ENCODE measurements at regions not wholly inside any gene's neighbourhood (a gene's known extent, or its start where the extent isn't known, plus 50 kb on each side); places are given as distances from the start of the nearest gene placed in this dataset.
"Not testable (repeated sequence)": the region's sequence is repeated elsewhere in the genome, so short reads cannot be mapped to it uniquely, and the experiment has no call there.

DNA sequence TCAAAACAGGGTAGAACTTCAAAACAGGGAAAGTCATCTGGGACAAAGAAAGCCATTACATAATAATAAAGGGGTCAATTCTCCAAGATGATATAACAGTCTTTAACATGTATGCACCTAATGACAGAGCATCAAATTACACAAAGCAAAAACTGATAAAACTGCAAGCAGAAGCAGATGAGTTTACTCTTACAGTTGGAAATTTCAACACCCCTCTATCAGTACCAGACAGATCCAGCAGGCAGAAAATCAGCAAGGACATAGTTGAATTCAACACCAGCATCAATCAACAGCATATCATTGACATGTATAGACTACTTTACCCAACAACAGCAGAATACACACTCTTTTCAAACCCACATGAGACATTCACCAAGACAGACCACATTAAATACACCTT, 233.0 kb upstream of the NEBL start:
- Histone ChIP-seq H3K4me2 (ENCODE audit: insufficient read depth, low read length, poor library complexity, severe bottlenecking) (no peak overlapping the region), H2BK12ac (ENCODE audit: low read length) (no peak overlapping the region), H2BK5ac (ENCODE audit: low read length) (no peak overlapping the region)

DNA sequence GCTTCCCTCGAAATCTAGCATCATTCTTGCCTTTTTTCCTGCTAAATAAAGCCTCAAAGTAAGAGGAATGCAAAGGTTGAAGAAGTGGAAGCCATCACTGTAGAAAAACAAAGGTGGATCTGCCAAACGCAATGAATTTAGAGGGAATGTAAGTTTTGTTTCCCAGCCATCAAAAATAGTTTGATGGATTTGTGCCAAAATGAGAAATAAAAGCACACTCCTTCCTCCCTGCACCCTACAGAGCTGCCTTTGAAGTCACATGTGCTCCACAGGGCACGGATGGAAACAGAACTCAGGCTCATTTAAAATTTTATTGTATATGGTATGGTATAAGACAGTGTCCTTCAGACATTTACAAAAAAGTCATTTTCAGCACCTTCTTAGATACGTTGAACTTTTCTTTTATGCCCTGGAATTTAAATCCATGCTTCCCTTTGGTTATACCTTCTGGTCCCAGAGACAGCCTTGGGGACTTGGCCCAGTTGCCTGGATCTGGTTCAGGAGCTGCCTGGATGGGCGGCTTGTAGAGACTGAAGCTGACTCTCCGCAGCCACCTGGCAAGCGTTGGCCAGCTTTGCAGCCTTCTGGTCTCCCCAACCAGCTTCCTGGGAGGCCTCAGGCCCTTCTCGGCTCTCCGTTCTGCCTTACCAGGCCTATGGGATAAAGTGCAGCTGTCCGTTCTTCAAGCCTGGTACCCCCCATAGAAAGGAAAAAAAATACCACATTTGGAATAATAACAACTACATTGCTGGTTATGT, 228.5 kb upstream of the NEBL start:
- Histone ChIP-seq H2AFZ (ENCODE audit: low read length) (no peak overlapping the region), H3K27ac (replicated peaks; ENCODE audit: low read length) (no peak overlapping the region), H3K36me3 (replicated peaks in 1 of 2; ENCODE audit: control insufficient read depth in 2 of 2, insufficient read depth in 2 of 2, low read length in 2 of 2) (no peaks in the 10 kb centered on the region), H2BK5ac (ENCODE audit: low read length) (no peak overlapping the region), H3K4me3 (ENCODE audit: low read length in 2 of 2) (no peak overlapping the region), H3K79me1 (ENCODE audit: low read depth, low read length) (peaks cover 2% of the 10 kb centered on the region), H3K9me3 (replicated peaks in 1 of 2; ENCODE audit: control insufficient read depth in 2 of 2, insufficient read depth in 1 of 2, low read depth in 1 of 2, low read length in 2 of 2) (peaks cover 0 to 7% of the 10 kb centered on the region in 2 donors), H3K27me3 (ENCODE audit: control insufficient read depth in 3 of 3, insufficient read depth in 3 of 3, low read depth in 1 of 3, low read length in 3 of 3) (no peaks in the 10 kb centered on the region), H3K9ac (ENCODE audit: low read depth, low read length, poor library complexity) (no peak overlapping the region), H3K18ac (ENCODE audit: low read length) (peak overlapping the region; percentile 78), H3K4me1 (ENCODE audit: control insufficient read depth in 2 of 2, insufficient read depth in 1 of 2, low read depth in 1 of 2, low read length in 2 of 2) (no peaks in the 10 kb centered on the region), H2BK15ac (ENCODE audit: low read length) (peak overlapping the region; percentile 79), H2BK120ac (ENCODE audit: low read depth, low read length) (no peak overlapping the region), H2BK12ac (ENCODE audit: low read length) (no peak overlapping the region), H3K14ac (ENCODE audit: low read length) (no peak overlapping the region), H3K4me2 (ENCODE audit: insufficient read depth, low read length, poor library complexity, severe bottlenecking) (no peak overlapping the region), H3K23ac (ENCODE audit: low read depth, low read length, poor library complexity) (no peak overlapping the region), H4K8ac (ENCODE audit: low read depth, low read length) (no peak overlapping the region), H3K4ac (ENCODE audit: low read length) (no peak overlapping the region), H2AK5ac (ENCODE audit: low read depth, low read length) (no peak overlapping the region), H4K91ac (ENCODE audit: low read depth, low read length, poor library complexity) (no peak overlapping the region)
- no CpG with 5 or more reads among the region's 10 CpGs for WGBS, 2 donors (ENCODE audit: extremely low coverage in 2 of 2, insufficient read length in 2 of 2, insufficient replicate concordance in 1 of 2)
- no peak for DNase-seq (ENCODE audit: low spot score)

More for the DNA sequence above, 233.0 kb upstream of the NEBL start:
- Histone ChIP-seq H3K18ac (ENCODE audit: low read length) (no peak overlapping the region), H2BK15ac (ENCODE audit: low read length) (no peak overlapping the region), H3K4ac (ENCODE audit: low read length) (no peak overlapping the region), H2BK120ac (ENCODE audit: low read depth, low read length) (no peak overlapping the region), H3K79me1 (ENCODE audit: low read depth, low read length) (peaks cover 2% of the 10 kb centered on the region), H3K27ac (replicated peaks; ENCODE audit: low read length) (no peak overlapping the region), H3K36me3 (replicated peaks in 1 of 2; ENCODE audit: control insufficient read depth in 2 of 2, insufficient read depth in 2 of 2, low read length in 2 of 2) (no peaks in the 10 kb centered on the region), H4K91ac (ENCODE audit: low read depth, low read length, poor library complexity) (no peak overlapping the region), H2AFZ (ENCODE audit: low read length) (no peak overlapping the region), H3K23ac (ENCODE audit: low read depth, low read length, poor library complexity) (no peak overlapping the region), H2AK5ac (ENCODE audit: low read depth, low read length) (no peak overlapping the region), H3K4me1 (ENCODE audit: control insufficient read depth in 2 of 2, insufficient read depth in 1 of 2, low read depth in 1 of 2, low read length in 2 of 2) (no peaks in the 10 kb centered on the region), H4K8ac (ENCODE audit: low read depth, low read length) (no peak overlapping the region), H3K9me3 (replicated peaks in 1 of 2; ENCODE audit: control insufficient read depth in 2 of 2, insufficient read depth in 1 of 2, low read depth in 1 of 2, low read length in 2 of 2) (peaks cover 0 to 7% of the 10 kb centered on the region in 2 donors), H3K27me3 (ENCODE audit: control insufficient read depth in 3 of 3, insufficient read depth in 3 of 3, low read depth in 1 of 3, low read length in 3 of 3) (no peaks in the 10 kb centered on the region), H3K4me3 (ENCODE audit: low read length in 2 of 2) (no peak overlapping the region), H3K14ac (ENCODE audit: low read length) (no peak overlapping the region), H3K9ac (ENCODE audit: low read depth, low read length, poor library complexity) (no peak overlapping the region)
- DNase-seq (ENCODE audit: low spot score) = no peak

DNA sequence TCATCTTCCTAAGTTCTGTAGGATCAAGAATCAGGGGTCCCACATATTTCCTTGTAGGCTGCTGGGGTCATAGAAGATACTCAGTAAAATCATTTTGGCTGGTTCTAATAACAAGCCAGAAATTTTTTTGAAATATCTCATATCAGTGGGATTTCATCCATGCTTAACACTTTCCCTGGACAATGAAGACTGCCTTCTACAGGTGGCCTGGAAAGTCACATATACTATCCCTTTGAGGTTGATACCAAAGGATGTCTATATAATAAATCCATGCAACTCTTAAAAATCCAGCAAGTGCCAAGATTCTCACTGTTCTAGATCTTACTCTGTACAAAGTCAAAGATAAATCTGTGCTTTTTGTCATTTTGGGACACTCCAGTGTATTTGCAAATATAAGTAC, 225.8 kb upstream of the NEBL start:
- Histone ChIP-seq H2BK5ac (ENCODE audit: low read length) (no peak overlapping the region), H2AK5ac (ENCODE audit: low read depth, low read length) (no peak overlapping the region), H3K36me3 (replicated peaks in 1 of 2; ENCODE audit: control insufficient read depth in 2 of 2, insufficient read depth in 2 of 2, low read length in 2 of 2) (no peaks in the 10 kb centered on the region), H3K4me3 (ENCODE audit: low read length in 2 of 2) (no peak overlapping the region), H3K9ac (ENCODE audit: low read depth, low read length, poor library complexity) (no peak overlapping the region), H2BK12ac (ENCODE audit: low read length) (no peak overlapping the region), H3K27ac (replicated peaks; ENCODE audit: low read length) (no peak overlapping the region), H3K4me2 (ENCODE audit: insufficient read depth, low read length, poor library complexity, severe bottlenecking) (no peak overlapping the region), H3K14ac (ENCODE audit: low read length) (no peak overlapping the region), H3K9me3 (replicated peaks in 1 of 2; ENCODE audit: control insufficient read depth in 2 of 2, insufficient read depth in 1 of 2, low read depth in 1 of 2, low read length in 2 of 2) (no peaks in the 10 kb centered on the region), H4K91ac (ENCODE audit: low read depth, low read length, poor library complexity) (no peak overlapping the region), H2AFZ (ENCODE audit: low read length) (no peak overlapping the region), H3K18ac (ENCODE audit: low read length) (no peak overlapping the region), H3K4me1 (ENCODE audit: control insufficient read depth in 2 of 2, insufficient read depth in 1 of 2, low read depth in 1 of 2, low read length in 2 of 2) (no peaks in the 10 kb centered on the region), H3K79me1 (ENCODE audit: low read depth, low read length) (no peaks in the 10 kb centered on the region), H3K23ac (ENCODE audit: low read depth, low read length, poor library complexity) (no peak overlapping the region), H2BK120ac (ENCODE audit: low read depth, low read length) (no peak overlapping the region), H3K4ac (ENCODE audit: low read length) (no peak overlapping the region), H2BK15ac (ENCODE audit: low read length) (no peak overlapping the region), H3K27me3 (ENCODE audit: control insufficient read depth in 3 of 3, insufficient read depth in 3 of 3, low read depth in 1 of 3, low read length in 3 of 3) (no peaks in the 10 kb centered on the region), H4K8ac (ENCODE audit: low read depth, low read length) (no peak overlapping the region)
- DNase-seq (ENCODE audit: low spot score) = no peak

DNA sequence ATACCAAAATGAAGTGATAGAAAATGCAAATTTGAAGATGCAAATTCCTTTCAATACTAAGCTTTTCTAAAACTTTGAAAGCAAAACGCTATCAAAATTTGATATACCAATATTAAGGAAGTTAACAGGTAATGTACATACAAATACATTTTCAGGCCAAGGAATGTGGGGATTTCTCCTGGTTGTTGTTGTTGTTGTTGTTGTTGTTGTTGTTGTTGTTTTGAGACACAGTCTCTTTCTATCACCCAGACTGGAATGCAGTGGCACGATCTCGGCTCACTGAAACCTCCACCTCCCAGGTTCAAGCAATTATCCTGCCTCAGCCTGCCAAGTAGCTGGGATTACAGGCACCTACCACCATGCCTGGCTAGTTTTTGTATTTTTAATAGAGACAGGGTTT, 224.7 kb upstream of the NEBL start:
- H3K4me1 ChIP-seq (ENCODE audit: control insufficient read depth in 2 of 2, insufficient read depth in 1 of 2, low read depth in 1 of 2, low read length in 2 of 2); H2BK15ac ChIP-seq (ENCODE audit: low read length); H3K4me3 ChIP-seq (ENCODE audit: low read length in 2 of 2); H3K4ac ChIP-seq (ENCODE audit: low read length); H2AFZ ChIP-seq (ENCODE audit: low read length); H2BK120ac ChIP-seq (ENCODE audit: low read depth, low read length); H4K91ac ChIP-seq (ENCODE audit: low read depth, low read length, poor library complexity); H3K9me3 ChIP-seq (replicated peaks in 1 of 2; ENCODE audit: control insufficient read depth in 2 of 2, insufficient read depth in 1 of 2, low read depth in 1 of 2, low read length in 2 of 2); H3K79me1 ChIP-seq (ENCODE audit: low read depth, low read length); H3K9ac ChIP-seq (ENCODE audit: low read depth, low read length, poor library complexity); H3K27me3 ChIP-seq (ENCODE audit: control insufficient read depth in 3 of 3, insufficient read depth in 3 of 3, low read depth in 1 of 3, low read length in 3 of 3); DNase-seq (ENCODE audit: low spot score); H3K18ac ChIP-seq (ENCODE audit: low read length); H3K4me2 ChIP-seq (ENCODE audit: insufficient read depth, low read length, poor library complexity, severe bottlenecking); H2AK5ac ChIP-seq (ENCODE audit: low read depth, low read length); H4K8ac ChIP-seq (ENCODE audit: low read depth, low read length); H2BK12ac ChIP-seq (ENCODE audit: low read length); H2BK5ac ChIP-seq (ENCODE audit: low read length); H3K23ac ChIP-seq (ENCODE audit: low read depth, low read length, poor library complexity); H3K14ac ChIP-seq (ENCODE audit: low read length); H3K27ac ChIP-seq (replicated peaks; ENCODE audit: low read length); H3K36me3 ChIP-seq (replicated peaks in 1 of 2; ENCODE audit: control insufficient read depth in 2 of 2, insufficient read depth in 2 of 2, low read length in 2 of 2): not testable (repeated sequence)
- WGBS, 2 donors (ENCODE audit: extremely low coverage in 2 of 2, insufficient read length in 2 of 2, insufficient replicate concordance in 1 of 2) = no CpG with 5 or more reads among the region's 3 CpGs

Measured in neuronal stem cell (in vitro differentiated cells).